Spleen (tissue), 11 donors: ENCODE measurements at regions not wholly inside any gene's neighbourhood (a gene's known extent, or its start where the extent isn't known, plus 50 kb on each side); places are given as distances from the start of the nearest gene placed in this dataset.

ENCODE experiments used
- DNase-seq: peaks from one replicate; pipeline ENCODE4 v3.0.0-alpha.2; 2020
- H3K27ac ChIP-seq, 8 donors: fragments of 200-600 bp; sonication (generic) in 7 of 8; 1 replicate in 4 of 8; 2 replicates in 4 of 8; pipeline versions ENCODE4 v1.5.0 to v1.8.0; 2016 to 2021; ENCODE audit warnings: inconsistent platforms in 4 of 8, mild to moderate bottlenecking in 4 of 8, moderate library complexity in 1 of 8
- H3K27me3 ChIP-seq, 7 donors: fragments of 200-600 bp; sonication (generic) in 6 of 7; replicated peaks in 1 of 7; 1 replicate in 4 of 7; 2 replicates in 3 of 7; pipeline versions ENCODE4 v1.5.0 to v1.8.0; 2016 to 2021; ENCODE audit warnings: inconsistent platforms in 3 of 7, mild to moderate bottlenecking in 1 of 7
- H3K36me3 ChIP-seq, 6 donors: fragments of 200-600 bp; sonication (generic) in 5 of 6; 1 replicate in 4 of 6; 2 replicates in 2 of 6; pipeline versions ENCODE4 v1.5.0 to v1.8.0; 2016 to 2021; ENCODE audit warnings: inconsistent platforms in 2 of 6
- H3K4me1 ChIP-seq, 6 donors: fragments of 200-600 bp; sonication (generic) in 5 of 6; 1 replicate in 3 of 6; 2 replicates in 3 of 6; pipeline versions ENCODE4 v1.5.0 to v1.8.0; 2016 to 2021; ENCODE audit warnings: inconsistent platforms in 3 of 6
- H3K4me3 ChIP-seq, 8 donors: fragments of 200-600 bp; sonication (generic) in 7 of 8; 1 replicate in 4 of 8; 2 replicates in 4 of 8; pipeline versions ENCODE4 v1.5.0 to v1.8.0; 2016 to 2021; ENCODE audit warnings: inconsistent platforms in 4 of 8, mild to moderate bottlenecking in 4 of 8, moderate library complexity in 2 of 8
- H3K9me3 ChIP-seq, 8 donors: fragments of 200-600 bp; sonication (generic) in 7 of 8; 1 replicate in 4 of 8; 2 replicates in 4 of 8; pipeline versions ENCODE4 v1.5.0 to v1.8.0; 2016 to 2021; ENCODE audit warnings: inconsistent platforms in 4 of 8
- POLR2A ChIP-seq, 3 donors: fragments of 450-650 bp; IDR thresholded peaks; one replicate each; pipeline ENCODE4 v1.5.1; 2017; ENCODE audit warnings: antibody characterized with exemption in 3 of 3, mild to moderate bottlenecking in 1 of 3
- POLR2AphosphoS5 ChIP-seq, 3 donors: sonication (generic); formaldehyde crosslinking; IDR thresholded peaks; one replicate each; pipeline ENCODE4 v1.5.1; 2017; ENCODE audit warnings: antibody characterized with exemption in 3 of 3
- WGBS, 5 donors: extraction: QIAGEN DNeasy Blood & Tissue Kit in 3 of 5; methylation state at CpG; one replicate each; pipeline versions ENCODE4 v1.1.5 to v1.1.7; 2013 to 2018; 5-methylcytosine and 5-hydroxymethylcytosine counted together
- intact Hi-C: fragments of 100-400 bp; cut with DNase I; formaldehyde crosslinking; loops from one replicate; pipeline ENCODE4 v1.15.0; 2023; ENCODE audit warnings: low total_unique reads
- TF ChIP-seq, protein P1 (sequence below), 11 experiments: fragments of 200-600 bp in 7 of 11; fragments of 450-650 bp in 4 of 11; sonication (generic) in 4 of 11; IDR thresholded peaks in 8 of 11; conservative IDR thresholded peaks in 3 of 11; 1 replicate in 7 of 11; 2 replicates in 4 of 11; pipeline versions ENCODE4 v1.4.0 to v1.8.0; 2016 to 2021; ENCODE audit warnings: antibody characterized with exemption in 11 of 11, inconsistent platforms in 4 of 11, mild to moderate bottlenecking in 1 of 11
- donor health status: healthy with polysubstance abuse.
- donor health status: DM: no; HTN: no; CAD: no; lungs with moderate emphysema.
- donor health status: DM: no; HTN: no; CAD: no.
- donor health status: Bipolar disorder and iron deficiency.
- donor health status: healthy.
- donor health status: DM: no; HTN: no; CAD: no.
- donor health status: DM: yes; HTN: yes; CAD: no.

GRCh38 chr1:115183721-115184259 is 94.5 kb upstream of the TSPAN2 start:
- Histone ChIP-seq H3K27ac (peak overlapping the region in 1 of 8 donors; percentile 5), H3K4me3 (no peak overlapping the region), H3K27me3 (no peaks in the 10 kb centered on the region), H3K36me3 (no peaks in the 10 kb centered on the region), H3K4me1 (peaks cover 0 to 13% (median 0%) of the 10 kb centered on the region in 6 donors), H3K9me3 (no peaks in the 10 kb centered on the region)
- no peak for DNase-seq
- intact Hi-C loops: no loop called here
- TF ChIP-seq POLR2A (IDR thresholded peaks at IDR 0.05): no peak
- TF ChIP-seq, protein P1, sequence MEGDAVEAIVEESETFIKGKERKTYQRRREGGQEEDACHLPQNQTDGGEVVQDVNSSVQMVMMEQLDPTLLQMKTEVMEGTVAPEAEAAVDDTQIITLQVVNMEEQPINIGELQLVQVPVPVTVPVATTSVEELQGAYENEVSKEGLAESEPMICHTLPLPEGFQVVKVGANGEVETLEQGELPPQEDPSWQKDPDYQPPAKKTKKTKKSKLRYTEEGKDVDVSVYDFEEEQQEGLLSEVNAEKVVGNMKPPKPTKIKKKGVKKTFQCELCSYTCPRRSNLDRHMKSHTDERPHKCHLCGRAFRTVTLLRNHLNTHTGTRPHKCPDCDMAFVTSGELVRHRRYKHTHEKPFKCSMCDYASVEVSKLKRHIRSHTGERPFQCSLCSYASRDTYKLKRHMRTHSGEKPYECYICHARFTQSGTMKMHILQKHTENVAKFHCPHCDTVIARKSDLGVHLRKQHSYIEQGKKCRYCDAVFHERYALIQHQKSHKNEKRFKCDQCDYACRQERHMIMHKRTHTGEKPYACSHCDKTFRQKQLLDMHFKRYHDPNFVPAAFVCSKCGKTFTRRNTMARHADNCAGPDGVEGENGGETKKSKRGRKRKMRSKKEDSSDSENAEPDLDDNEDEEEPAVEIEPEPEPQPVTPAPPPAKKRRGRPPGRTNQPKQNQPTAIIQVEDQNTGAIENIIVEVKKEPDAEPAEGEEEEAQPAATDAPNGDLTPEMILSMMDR (IDR thresholded peaks at IDR 0.05 in 8 of 11, conservative IDR thresholded peaks at IDR 0.05 in 3 of 11): no peak
- 59 to 74% (median 65%) methylated on average over 8 of the region's 8 CpGs for WGBS, 5 donors

GRCh38 chr1:115183158-115183557 is 93.9 kb upstream of the TSPAN2 start:
- Histone ChIP-seq H3K27ac (no peak overlapping the region), H3K9me3 (no peaks in the 10 kb centered on the region), H3K4me3 (no peak overlapping the region), H3K27me3 (no peaks in the 10 kb centered on the region), H3K36me3 (no peaks in the 10 kb centered on the region), H3K4me1 (peaks cover 0 to 13% (median 0%) of the 10 kb centered on the region in 6 donors)
- 83 to 92% (median 92%) methylated on average over 6 of the region's 6 CpGs for WGBS, 5 donors
- no peak for DNase-seq
- intact Hi-C loops: no loop called here
- no peak for TF ChIP-seq POLR2A (IDR thresholded peaks at IDR 0.05)
- TF ChIP-seq, protein P1 (IDR thresholded peaks at IDR 0.05 in 8 of 11, conservative IDR thresholded peaks at IDR 0.05 in 3 of 11): no peak
- no peak for TF ChIP-seq POLR2AphosphoS5 (IDR thresholded peaks at IDR 0.05)

DNA sequence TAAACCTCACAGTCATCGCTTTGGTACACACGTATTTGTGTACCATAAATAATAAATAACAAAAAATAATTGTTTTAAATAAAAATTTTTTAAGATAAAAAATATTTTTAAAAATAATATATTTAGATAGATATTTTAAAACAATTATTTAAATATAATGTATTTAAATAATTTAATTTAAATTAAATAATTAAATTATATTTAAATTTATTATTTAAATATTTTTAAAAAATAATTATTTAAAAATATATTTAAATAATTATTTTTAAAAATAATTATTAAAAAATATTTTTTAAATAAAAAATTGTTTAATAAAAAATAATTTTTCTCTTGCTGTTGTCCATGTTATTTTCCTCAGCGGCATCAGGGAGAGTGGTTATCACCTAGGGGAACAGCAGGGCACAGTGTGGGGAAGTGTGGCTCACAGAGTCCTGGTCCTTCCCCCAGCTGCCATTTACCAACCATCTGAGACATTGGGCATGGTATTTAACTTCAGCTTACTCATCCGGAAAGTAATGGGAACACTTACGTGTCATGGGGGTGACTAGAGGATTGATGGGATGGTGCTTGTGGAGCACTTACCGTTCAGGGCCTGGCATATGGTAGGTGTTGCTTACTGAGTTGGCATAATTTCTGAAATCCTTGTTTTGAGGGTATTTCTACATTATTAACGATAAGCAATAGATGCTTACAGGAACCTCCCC is 92.9 kb upstream of the TSPAN2 start:
- Histone ChIP-seq H3K4me1 (peaks cover 0 to 13% (median 0%) of the 10 kb centered on the region in 6 donors), H3K27me3 (no peaks in the 10 kb centered on the region), H3K36me3 (no peaks in the 10 kb centered on the region), H3K27ac (no peak overlapping the region), H3K4me3 (no peak overlapping the region), H3K9me3 (no peaks in the 10 kb centered on the region)
- 81 to 91% (median 86%) methylated on average over 7 of the region's 7 CpGs for WGBS, 5 donors
- TF ChIP-seq, protein P1 (IDR thresholded peaks at IDR 0.05 in 8 of 11, conservative IDR thresholded peaks at IDR 0.05 in 3 of 11): no peak
- no peak for TF ChIP-seq POLR2A (IDR thresholded peaks at IDR 0.05)
- TF ChIP-seq POLR2AphosphoS5 (IDR thresholded peaks at IDR 0.05): no peak
- intact Hi-C loops: no loop called here
- no peak for DNase-seq

DNA sequence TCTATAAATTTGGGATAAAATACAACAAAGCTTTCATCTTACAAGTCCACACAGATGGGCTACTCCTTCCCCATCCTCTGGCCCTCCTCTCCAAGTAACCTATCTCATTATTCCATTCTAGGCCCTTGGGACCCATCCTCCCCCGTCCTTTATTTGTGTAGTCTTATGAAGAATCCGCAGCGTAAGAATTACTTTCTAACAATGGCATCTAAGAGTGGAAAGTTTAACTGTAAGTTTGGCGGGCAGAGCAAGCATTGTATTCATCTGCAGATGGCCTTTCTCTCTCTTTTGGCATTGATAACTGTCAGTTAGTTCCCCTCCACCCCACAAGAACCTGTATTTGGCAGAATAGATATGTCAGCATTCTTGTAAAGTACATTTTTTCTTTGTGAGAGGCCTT is 91.9 kb upstream of the TSPAN2 start:
- peaks cover 0 to 13% (median 0%) of the 10 kb centered on the region in 6 donors for H3K4me1 ChIP-seq
- no peak overlapping the region for H3K27ac ChIP-seq
- H3K9me3 ChIP-seq: no peaks in the 10 kb centered on the region
- no peaks in the 10 kb centered on the region for H3K36me3 ChIP-seq
- H3K27me3 ChIP-seq: no peaks in the 10 kb centered on the region
- no peak overlapping the region for H3K4me3 ChIP-seq
- DNase-seq: no peak
- TF ChIP-seq POLR2AphosphoS5 (IDR thresholded peaks at IDR 0.05) (no peak), POLR2A (IDR thresholded peaks at IDR 0.05) (no peak)
- TF ChIP-seq, protein P1 (IDR thresholded peaks at IDR 0.05 in 8 of 11, conservative IDR thresholded peaks at IDR 0.05 in 3 of 11): no peak
- whole genome bisulfite sequencing, 5 donors: 92 to 96% (median 94%) methylated on average over 4 of the region's 4 CpGs
- intact Hi-C loops: no loop called here
